ENCODE measurements at regions not wholly inside any gene's neighbourhood (a gene's known extent, or its start where the extent isn't known, plus 50 kb on each side); places are given as distances from the start of the nearest gene placed in this dataset.

GRCh38 chr16:86245895-86246294 lies 264.4 kb upstream of the FOXF1 start:
- Histone ChIP-seq H3K27ac (no peak overlapping the region), H3K9me3 (peaks cover 0 to 10% (median 0%) of the 10 kb centered on the region in 11 donors), H3K36me3 (no peaks in the 10 kb centered on the region), H3K27me3 (peaks cover 0 to 37% (median 35%) of the 10 kb centered on the region in 7 donors), H3K4me1 (no peaks in the 10 kb centered on the region), H3K4me3 (no peak overlapping the region)
- no peak for TF ChIP-seq CTCF (IDR thresholded peaks at IDR 0.05)
- intact Hi-C loops (cut with DNase I) = no loop called here
- ATAC-seq = no peak
- 88% methylated on average over 6 of the region's 6 CpGs for WGBS, 2 donors
- DNase-seq = no peak

DNA sequence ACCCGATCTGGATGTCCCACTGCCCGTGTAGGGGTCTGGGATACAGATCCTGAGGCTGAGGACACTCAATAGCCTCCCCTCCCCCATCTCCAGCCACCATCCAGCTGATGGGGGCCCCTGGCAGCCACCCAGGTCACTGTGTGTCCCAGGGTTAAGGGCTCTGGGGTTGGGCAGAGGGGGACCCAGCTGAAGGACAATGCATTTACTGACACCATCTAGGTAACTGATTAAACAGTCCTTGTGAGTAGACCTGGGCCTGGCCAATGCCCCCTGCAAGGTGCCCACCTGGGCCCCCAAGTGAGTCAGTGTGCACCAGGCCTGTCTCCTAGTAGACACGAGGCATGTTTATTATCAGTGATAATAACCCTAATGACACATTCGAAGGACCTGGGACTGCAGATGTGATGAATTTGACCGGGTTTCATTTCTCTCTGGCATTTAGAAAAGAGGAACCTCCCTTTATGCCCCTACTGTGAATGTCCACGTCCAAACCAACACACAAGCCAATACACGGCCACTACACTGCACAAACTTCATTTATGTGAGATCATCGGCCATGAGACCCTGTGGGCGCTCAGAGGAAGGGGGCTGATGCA lies 261.9 kb upstream of the FOXF1 start:
- Histone ChIP-seq H3K27ac (no peak overlapping the region), H3K9me3 (peaks cover 0 to 10% (median 0%) of the 10 kb centered on the region in 11 donors), H3K36me3 (no peaks in the 10 kb centered on the region), H3K4me3 (no peak overlapping the region), H3K4me1 (no peaks in the 10 kb centered on the region), H3K27me3 (peaks cover 0 to 22% (median 12%) of the 10 kb centered on the region in 7 donors)
- 80 to 81% methylated on average over 9 of the region's 9 CpGs for WGBS, 2 donors
- intact Hi-C loops (cut with DNase I) = no loop called here
- ATAC-seq (no peak), DNase-seq (no peak)
- TF ChIP-seq CTCF (IDR thresholded peaks at IDR 0.05) = no peak

DNA sequence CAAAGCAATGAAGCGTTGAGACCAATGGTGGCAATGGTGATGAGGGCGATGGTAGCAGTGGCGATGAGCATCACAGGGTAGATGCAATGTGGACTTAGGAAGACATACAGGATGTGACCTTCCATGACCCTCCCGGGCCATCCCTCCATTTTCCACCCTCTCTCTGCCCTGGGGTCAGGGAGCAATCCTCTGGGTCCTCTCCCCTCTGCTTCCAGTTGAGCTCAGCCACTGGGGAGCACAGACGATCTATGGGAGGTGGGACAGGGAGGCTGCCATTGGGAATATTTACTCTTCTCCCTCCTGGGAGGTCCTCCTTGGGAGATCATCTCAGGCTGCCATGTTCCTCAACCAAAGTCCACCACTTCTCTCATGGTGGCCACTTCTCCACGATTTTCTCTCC lies 260.7 kb upstream of the FOXF1 start:
- DNase-seq (no peak), ATAC-seq (no peak)
- Histone ChIP-seq H3K36me3 (no peaks in the 10 kb centered on the region), H3K9me3 (peaks cover 0 to 9% (median 0%) of the 10 kb centered on the region in 11 donors), H3K27ac (no peak overlapping the region), H3K4me1 (no peaks in the 10 kb centered on the region), H3K4me3 (no peak overlapping the region), H3K27me3 (peaks cover 0 to 21% (median 0%) of the 10 kb centered on the region in 7 donors)
- TF ChIP-seq CTCF (IDR thresholded peaks at IDR 0.05) = no peak
- WGBS, 2 donors = 83 to 85% methylated on average over 6 of the region's 6 CpGs
- intact Hi-C loops (cut with DNase I) = no loop called here

DNA sequence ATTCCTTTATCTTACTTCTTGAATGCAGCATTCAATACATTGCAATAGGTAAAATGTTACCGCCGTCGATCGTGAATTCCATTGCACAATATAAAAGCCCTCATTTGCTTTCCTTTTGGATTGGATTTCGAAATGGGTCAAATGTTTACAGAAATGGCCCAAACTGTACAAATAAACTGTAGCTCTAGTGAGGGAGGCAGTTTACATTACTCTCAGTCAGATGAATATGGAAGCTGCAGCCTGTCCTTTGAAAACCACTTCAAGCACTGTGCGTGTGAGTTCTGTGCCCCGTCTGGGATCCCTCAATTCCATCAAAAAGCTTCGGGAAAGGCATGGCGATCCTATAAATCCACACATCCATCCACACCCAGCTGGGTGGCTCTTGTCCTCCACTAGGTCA lies 258.6 kb upstream of the FOXF1 start:
- TF ChIP-seq CTCF (IDR thresholded peaks at IDR 0.05) = no peak
- Histone ChIP-seq H3K27me3 (peaks cover 0 to 14% (median 0%) of the 10 kb centered on the region in 7 donors), H3K4me1 (no peaks in the 10 kb centered on the region), H3K27ac (no peak overlapping the region), H3K9me3 (peaks cover 0 to 18% (median 7%) of the 10 kb centered on the region in 11 donors), H3K4me3 (no peak overlapping the region), H3K36me3 (no peaks in the 10 kb centered on the region)
- 91 to 92% methylated on average over 9 of the region's 9 CpGs for WGBS, 2 donors
- DNase-seq (no peak), ATAC-seq (no peak)
- intact Hi-C loops (cut with DNase I) = no loop called here

Data from heart right ventricle (tissue), 16 donors.